ENCODE measurements at regions not wholly inside any gene's neighbourhood (a gene's known extent, or its start where the extent isn't known, plus 50 kb on each side); places are given as distances from the start of the nearest gene placed in this dataset.

DNA sequence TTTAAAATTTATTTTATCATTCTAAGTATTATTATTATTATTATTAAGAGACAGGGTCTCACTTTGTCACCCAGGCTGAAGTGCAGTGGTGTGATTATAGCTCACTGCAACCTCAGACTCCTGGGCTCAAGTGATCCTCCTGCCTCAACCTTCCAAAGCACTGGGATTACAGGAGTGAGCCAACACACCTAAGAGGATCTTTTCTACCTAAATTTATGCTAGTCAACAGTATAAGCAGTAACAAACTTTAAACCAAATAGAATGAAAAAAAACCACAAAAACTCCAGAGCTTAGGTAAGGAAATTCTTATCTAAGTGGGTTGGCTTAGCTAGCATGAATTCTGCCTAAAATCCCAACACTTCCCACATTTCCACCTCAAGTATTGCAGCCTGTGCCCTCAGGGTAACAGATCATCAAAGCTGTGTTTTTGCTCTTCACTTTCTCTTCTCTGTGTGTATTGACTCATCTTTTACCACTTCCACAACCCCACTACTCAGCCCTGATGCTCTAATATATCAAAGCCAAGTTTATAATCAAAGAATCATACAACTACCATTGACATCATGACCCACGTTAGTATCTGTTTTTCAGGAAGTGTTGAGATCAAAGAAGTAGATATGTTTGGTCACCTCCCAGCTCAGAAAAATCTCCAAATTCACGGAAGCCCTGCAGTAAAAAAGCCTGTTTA, 93.7 kb upstream of the SPON1 start:
- no peak for DNase-seq (ENCODE audit: low spot score in 2 of 2)

DNA sequence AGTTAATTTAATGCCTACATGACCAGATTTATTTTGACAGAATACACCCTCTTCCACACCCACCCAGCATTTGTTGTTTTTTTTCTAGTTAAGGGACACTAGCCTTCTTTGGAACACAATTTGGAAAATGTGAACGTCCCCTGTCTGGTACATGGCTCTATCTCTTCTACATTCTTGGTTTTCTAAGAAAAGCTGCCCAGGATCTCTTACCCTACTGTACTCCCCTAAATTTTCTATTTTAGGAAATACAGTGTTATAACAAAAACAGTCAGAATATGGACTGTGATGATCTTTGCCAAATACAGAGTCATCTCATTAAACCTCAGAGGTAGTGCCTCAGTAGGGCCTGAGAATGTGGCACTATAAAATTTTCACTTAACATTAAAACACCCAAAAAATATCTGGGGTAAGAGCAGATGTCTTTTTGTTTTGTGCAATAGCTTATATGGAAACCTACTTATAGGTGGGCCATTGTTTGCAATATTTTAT, 93.1 kb upstream of the SPON1 start:
- Histone ChIP-seq H3K4me3 (no peak overlapping the region), H3K9me3 (no peaks in the 10 kb centered on the region), H3K4me1 (no peaks in the 10 kb centered on the region), H3K36me3 (no peaks in the 10 kb centered on the region), H3K27me3 (no peaks in the 10 kb centered on the region), H3K27ac (no peak overlapping the region)
- no peak for DNase-seq (ENCODE audit: low spot score in 2 of 2)
- TF ChIP-seq POLR2AphosphoS5 (IDR thresholded peaks at IDR 0.05) = no peak
- TF ChIP-seq POLR2A (IDR thresholded peaks at IDR 0.05) = no peak
- TF ChIP-seq, protein P1, sequence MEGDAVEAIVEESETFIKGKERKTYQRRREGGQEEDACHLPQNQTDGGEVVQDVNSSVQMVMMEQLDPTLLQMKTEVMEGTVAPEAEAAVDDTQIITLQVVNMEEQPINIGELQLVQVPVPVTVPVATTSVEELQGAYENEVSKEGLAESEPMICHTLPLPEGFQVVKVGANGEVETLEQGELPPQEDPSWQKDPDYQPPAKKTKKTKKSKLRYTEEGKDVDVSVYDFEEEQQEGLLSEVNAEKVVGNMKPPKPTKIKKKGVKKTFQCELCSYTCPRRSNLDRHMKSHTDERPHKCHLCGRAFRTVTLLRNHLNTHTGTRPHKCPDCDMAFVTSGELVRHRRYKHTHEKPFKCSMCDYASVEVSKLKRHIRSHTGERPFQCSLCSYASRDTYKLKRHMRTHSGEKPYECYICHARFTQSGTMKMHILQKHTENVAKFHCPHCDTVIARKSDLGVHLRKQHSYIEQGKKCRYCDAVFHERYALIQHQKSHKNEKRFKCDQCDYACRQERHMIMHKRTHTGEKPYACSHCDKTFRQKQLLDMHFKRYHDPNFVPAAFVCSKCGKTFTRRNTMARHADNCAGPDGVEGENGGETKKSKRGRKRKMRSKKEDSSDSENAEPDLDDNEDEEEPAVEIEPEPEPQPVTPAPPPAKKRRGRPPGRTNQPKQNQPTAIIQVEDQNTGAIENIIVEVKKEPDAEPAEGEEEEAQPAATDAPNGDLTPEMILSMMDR (IDR thresholded peaks at IDR 0.05) = no peak
- intact Hi-C loops (cut with DNase I; ENCODE audit: low total_unique reads) = no loop called here

More for the DNA sequence above, 93.7 kb upstream of the SPON1 start:
- Histone ChIP-seq H3K36me3 (no peaks in the 10 kb centered on the region), H3K27me3 (no peaks in the 10 kb centered on the region), H3K9me3 (no peaks in the 10 kb centered on the region), H3K4me3 (no peak overlapping the region), H3K4me1 (no peaks in the 10 kb centered on the region), H3K27ac (no peak overlapping the region)
- TF ChIP-seq, protein P1 (IDR thresholded peaks at IDR 0.05) = no peak
- TF ChIP-seq POLR2AphosphoS5 (IDR thresholded peaks at IDR 0.05) (no peak), POLR2A (IDR thresholded peaks at IDR 0.05) (no peak)
- intact Hi-C loops (cut with DNase I; ENCODE audit: low total_unique reads) = no loop called here

- TF ChIP-seq, protein P1 (IDR thresholded peaks at IDR 0.05) = no peak
- no peak for TF ChIP-seq POLR2A (IDR thresholded peaks at IDR 0.05)
- TF ChIP-seq POLR2AphosphoS5 (IDR thresholded peaks at IDR 0.05) = no peak
- Histone ChIP-seq H3K4me3 (no peak overlapping the region), H3K36me3 (no peaks in the 10 kb centered on the region), H3K27ac (no peak overlapping the region), H3K4me1 (no peaks in the 10 kb centered on the region), H3K9me3 (no peaks in the 10 kb centered on the region), H3K27me3 (no peaks in the 10 kb centered on the region)
- intact Hi-C loops (cut with DNase I; ENCODE audit: low total_unique reads) = loop anchor here (2.0 to 5.0 kb wide), 2 partner anchors 66 to 397 kb away; no protein-coding TSS in a partner anchor
- no peak for DNase-seq (ENCODE audit: low spot score in 2 of 2)
These were observed 87.9 kb upstream of the SPON1 start for GRCh38 chr11:13874597-13874996.

DNA sequence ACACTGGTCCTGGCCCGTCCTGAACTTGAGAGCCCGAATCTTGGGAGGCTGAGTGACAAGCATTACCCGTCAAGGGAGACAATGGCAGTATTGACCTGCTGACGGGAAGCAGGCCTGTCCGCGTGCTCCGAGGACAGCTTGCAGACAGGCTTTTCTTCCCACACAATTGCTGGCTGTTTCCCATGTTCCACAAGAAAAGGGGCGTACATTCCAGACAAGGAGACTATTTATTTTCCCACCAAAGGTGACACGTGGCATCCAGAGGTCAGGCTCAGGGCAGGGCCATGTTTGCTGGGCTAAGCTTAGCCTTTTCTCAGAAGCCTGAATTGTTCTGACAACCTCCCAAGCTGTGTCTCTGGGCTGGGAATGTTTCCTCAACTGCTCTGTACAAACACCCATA, 86.9 kb upstream of the SPON1 start:
- intact Hi-C loops (cut with DNase I; ENCODE audit: low total_unique reads) = loop anchor here (2.0 kb wide), 1 partner anchor 65 kb away; no protein-coding TSS in a partner anchor
- DNase-seq (ENCODE audit: low spot score in 2 of 2) = no peak
- no peaks in the 10 kb centered on the region for H3K27me3 ChIP-seq
- H3K36me3 ChIP-seq = no peaks in the 10 kb centered on the region
- no peaks in the 10 kb centered on the region for H3K9me3 ChIP-seq
- TF ChIP-seq POLR2AphosphoS5 (IDR thresholded peaks at IDR 0.05) (no peak), POLR2A (IDR thresholded peaks at IDR 0.05) (no peak)
- TF ChIP-seq, protein P1 (IDR thresholded peaks at IDR 0.05) = no peak
- no peak overlapping the region for H3K4me3 ChIP-seq
- H3K4me1 ChIP-seq = no peaks in the 10 kb centered on the region
- H3K27ac ChIP-seq = no peak overlapping the region

- no peak overlapping the region for H3K4me3 ChIP-seq
- no peaks in the 10 kb centered on the region for H3K36me3 ChIP-seq
- H3K27ac ChIP-seq = no peak overlapping the region
- no peaks in the 10 kb centered on the region for H3K4me1 ChIP-seq
- TF ChIP-seq, protein P1 (IDR thresholded peaks at IDR 0.05) = no peak
- TF ChIP-seq POLR2AphosphoS5 (IDR thresholded peaks at IDR 0.05) = no peak
- TF ChIP-seq POLR2A (IDR thresholded peaks at IDR 0.05) = no peak
- no peaks in the 10 kb centered on the region for H3K9me3 ChIP-seq
- H3K27me3 ChIP-seq = no peaks in the 10 kb centered on the region
- no peak for DNase-seq (ENCODE audit: low spot score in 2 of 2)
- intact Hi-C loops (cut with DNase I; ENCODE audit: low total_unique reads) = no loop called here
These were observed 86.1 kb upstream of the SPON1 start for GRCh38 chr11:13876423-13876822.
